ENCODE measurements at regions not wholly inside any gene's neighbourhood (a gene's known extent, or its start where the extent isn't known, plus 50 kb on each side); places are given as distances from the start of the nearest gene placed in this dataset.

DNA sequence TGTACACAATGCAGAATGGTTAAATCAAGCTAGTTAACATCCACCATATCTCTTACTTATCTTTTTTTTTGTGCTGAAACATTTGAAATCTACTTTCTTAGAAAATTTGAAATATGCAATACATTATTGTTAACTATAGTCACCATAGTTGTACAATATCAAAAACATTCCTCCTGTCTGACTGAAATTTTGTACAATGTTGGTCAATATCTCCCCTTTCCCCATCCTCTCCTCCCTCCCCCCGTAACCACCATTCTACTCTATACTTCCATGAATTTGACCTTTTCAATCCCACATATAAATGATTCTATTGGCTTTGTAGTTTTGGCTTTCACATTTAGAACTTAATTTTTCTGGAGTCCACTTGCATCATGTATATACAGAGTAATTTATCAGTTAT is 63.5 kb upstream of the DCD start:
- DNase-seq (ENCODE audit: low spot score), result no peak

DNA sequence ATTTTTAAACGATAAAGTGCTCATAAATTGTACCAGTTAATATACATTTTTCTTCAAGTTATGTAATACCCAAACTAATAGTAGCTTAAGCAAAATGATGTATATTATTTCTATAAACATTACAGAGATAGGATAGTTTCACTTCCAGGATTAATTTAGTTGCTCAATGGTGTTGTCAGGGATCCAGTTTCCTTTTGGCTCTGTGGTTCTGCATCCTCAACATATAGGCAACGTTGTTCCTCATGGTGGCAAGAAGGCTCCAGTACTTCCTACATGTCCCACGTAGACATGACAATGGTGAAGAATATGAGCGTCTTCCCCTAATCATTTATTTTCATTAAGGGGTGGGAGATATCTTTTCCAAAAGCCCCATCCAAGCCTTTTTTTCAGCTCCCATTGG is 60.7 kb upstream of the DCD start:
- no peak for DNase-seq (ENCODE audit: low spot score)

DNA sequence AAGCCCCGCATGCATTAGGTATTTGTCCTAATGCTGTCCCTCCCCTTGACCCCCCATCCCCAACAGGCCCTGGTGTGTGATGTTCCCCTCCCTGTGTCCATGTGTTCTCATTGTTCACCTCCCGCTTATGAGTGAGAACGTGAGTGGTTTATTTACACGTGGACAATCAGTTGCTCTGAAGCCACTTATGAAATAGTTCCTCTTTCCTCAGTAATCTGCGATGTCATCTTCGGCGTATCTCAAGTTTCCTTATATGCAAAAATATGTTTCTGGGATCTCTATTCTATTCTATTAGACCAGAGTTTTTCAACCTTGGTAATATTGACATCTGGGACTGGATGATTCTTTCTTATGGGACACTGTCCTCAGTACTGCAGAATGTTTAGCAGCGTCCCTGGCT is 56.0 kb upstream of the DCD start:
- no peak for DNase-seq (ENCODE audit: low spot score)

DNA sequence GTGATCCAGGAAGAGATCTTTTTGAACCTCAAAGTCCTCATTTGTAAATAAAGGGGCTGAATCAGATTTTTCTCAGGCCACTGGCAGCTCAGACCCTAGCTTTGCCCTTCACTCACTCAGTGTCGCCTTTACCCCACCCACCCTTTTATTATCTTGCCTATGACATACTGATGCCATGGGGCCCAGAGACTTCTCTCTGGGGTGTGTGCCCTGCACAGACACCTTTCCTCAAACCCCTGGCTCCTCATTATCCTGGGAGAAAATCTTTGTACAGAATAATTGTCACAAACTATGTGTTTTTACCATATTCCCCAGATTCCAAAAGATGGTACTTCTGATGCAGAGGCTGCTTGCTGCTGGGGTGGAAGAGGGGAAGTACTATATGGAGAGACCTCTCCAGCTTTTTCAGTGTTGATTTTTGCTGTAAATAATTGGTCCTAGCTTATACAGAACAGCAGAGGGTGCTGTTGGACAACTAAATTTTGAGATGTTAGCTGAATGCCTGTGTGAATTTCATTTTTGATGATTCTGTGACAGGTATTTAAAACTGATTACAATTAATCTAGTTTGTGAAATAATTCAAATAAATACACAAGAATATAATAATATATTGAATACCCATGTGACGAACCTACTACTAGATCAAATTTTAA is 53.9 kb upstream of the DCD start:
- peak; percentile 75 for DNase-seq (ENCODE audit: low spot score)

DNA sequence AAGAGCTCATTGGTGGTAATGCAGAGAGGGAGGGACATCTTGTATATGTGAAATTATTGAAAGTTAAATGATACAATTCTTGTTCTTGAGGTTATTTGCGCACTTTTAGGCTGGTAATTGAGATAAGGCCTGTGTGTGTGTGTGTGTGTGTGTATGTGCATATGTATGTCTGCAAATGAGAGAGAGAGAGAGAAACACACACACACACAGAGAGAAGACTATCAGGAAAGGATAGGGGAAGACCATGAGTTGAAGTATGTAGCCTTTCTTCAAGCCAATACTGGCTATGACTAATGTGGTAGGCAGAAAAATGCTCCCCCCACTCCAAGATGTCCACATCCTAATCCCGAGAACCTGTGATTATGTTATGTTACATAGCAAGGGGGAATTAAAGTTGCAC is 52.7 kb upstream of the DCD start:
- no peak for DNase-seq (ENCODE audit: low spot score)

DNA sequence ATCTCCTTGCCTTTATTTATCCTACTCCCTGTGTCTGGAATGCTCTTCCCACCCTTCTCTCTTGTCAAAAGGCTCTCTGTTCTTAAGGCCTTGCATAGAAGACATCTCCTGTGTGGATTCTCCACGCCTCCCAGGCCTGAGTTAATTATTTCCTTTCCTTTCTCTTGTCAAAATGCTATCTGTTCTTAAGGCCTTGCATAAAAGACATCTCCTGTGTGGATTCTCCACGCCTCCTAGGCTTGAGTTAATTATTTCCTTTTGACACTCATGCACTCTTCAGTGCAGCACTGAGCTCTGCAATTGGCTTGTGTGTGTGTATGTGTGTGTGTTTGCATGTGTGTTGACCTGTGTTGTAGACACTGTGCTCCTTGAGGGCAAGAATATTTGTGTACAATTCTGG is 52.1 kb upstream of the DCD start:
- DNase-seq (ENCODE audit: low spot score), result no peak

All from Ammon's horn (tissue), 1 donor.